GM19023 (cell line): ENCODE measurements at regions not wholly inside any gene's neighbourhood (a gene's known extent, or its start where the extent isn't known, plus 50 kb on each side); places are given as distances from the start of the nearest gene placed in this dataset.

Experiments used
- ATAC-seq: cut with Tn5 transposase; IDR thresholded peaks from one replicate; pipeline ENCODE4 v1.9.1; 2021; ENCODE audit warnings: mild to moderate bottlenecking, moderate library complexity; ENCODE audit not compliant: unreplicated experiment

DNA sequence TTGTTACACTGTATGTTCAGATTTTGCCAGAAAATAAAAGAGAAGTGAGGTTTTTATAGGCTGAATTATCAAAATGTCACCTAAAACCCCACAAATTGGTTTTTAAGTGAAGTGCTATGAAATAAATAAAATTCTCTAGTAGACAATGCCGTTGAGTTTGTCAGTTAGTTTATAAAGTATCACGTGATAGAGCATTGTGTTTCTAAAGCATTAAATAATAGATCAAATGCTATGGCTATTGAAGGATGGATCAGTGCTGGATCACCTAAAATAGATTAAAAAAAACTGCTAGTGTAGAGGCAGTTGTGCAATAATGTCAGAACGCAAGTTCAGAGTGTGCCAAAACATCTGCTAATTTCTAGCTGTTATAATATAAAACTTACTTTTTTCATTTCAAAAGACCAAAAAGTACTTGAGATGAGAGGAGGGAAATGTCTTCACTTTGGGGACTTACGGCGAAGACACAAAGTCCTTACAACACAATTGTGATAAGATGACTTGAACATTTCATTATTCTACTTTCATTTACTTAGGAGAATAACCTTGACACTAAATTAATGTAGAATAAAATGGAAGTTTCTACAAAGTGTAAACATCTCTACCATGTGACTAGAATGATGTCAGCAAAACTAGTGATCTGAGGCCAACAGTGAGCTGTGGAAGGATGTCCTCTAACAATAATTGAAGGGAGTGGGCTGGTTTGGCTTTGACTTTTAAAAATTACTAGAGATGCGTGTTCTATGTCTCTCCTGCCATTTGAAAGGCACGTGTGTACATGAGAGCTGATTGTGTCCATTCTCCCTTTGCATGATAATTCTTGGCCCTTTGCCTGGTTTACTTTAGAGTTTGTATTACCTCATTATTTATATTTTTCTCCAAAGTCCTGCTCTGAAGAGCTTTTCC lies 154.4 kb upstream of the PDE3A start:
- no peak for ATAC-seq

GRCh38 chr12:20220339-20220738 lies 148.0 kb upstream of the PDE3A start:
- ATAC-seq = no peak

- ATAC-seq = no peak
Measured at GRCh38 chr12:20232931-20233675, 135.2 kb upstream of the PDE3A start.

DNA sequence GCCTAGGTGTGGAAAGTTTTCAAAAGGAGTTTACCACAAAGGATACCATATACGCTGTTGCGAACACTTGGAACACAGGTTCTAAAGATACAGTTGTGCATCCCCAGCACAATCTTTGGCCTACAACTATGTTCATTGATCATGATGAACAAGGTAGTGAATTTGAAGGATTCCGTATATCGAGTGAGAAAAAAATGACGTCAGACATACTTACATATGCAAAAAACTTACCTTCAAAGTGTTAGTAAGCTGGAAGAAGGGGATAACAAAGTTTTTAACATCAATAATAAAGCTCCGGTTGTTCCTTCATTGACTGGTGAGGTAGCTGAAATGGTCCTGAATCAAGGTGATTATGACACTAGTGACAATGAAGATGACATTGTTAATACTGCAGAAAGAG lies 133.9 kb upstream of the PDE3A start:
- ATAC-seq = no peak

DNA sequence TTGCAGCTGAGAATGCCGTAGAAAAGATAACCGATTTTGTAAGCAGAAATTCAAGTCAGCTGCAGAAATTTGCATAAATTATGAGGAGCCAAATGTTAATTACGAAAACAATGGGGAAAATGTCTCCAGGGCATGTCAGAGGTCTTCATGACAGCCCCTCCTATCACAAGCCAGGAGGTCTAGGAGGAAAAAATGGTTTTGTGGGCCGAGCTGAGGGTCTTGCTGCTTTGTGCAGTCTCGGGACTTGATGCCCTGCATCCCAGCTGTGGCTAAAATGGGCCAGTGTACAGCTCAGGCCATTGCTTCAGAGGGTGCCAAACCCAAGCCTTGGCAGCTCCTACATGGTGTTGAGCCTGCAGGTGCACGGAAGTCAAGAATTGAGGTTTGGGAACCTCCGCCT lies 131.2 kb upstream of the PDE3A start:
- ATAC-seq = no peak

- no peak for ATAC-seq
Measured at GRCh38 chr12:20245491-20245890, 122.8 kb upstream of the PDE3A start.

DNA sequence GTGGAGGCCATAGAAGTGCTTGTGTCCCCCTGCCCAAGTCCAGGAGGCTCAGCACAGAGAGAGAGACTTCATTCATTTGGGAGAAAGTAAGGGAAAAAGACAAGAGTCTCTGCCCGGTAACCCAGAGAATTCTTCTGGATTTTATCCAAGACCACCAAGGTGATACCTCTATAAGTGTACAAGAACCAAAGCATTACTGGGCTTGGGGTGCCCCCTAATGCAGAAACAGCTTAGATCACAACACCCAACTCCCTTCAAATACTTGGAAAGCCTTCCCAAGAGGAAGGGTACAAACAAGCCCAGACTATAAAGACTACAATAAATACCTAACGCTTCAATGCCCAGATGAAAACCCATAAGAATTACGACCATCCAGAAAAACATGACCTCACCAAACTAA lies 119.7 kb upstream of the PDE3A start:
- no peak for ATAC-seq

DNA sequence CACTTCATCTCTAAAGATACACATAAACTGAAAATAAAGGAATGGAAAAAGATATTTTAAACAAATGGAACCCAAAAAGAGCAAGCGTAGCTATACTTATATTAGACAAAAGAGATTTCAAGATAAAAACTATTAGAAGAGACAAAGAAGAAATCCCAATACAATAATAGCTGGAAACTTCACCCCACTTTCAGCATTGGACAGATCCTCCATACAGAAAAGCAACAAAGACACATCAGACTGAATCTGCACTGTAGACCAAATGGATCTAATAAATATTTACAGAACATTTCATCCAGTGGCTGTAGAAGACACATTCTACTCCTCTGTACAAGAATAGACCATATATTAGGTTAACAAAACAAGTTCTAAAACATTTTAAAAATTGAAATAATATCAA lies 117.6 kb upstream of the PDE3A start:
- no peak for ATAC-seq

DNA sequence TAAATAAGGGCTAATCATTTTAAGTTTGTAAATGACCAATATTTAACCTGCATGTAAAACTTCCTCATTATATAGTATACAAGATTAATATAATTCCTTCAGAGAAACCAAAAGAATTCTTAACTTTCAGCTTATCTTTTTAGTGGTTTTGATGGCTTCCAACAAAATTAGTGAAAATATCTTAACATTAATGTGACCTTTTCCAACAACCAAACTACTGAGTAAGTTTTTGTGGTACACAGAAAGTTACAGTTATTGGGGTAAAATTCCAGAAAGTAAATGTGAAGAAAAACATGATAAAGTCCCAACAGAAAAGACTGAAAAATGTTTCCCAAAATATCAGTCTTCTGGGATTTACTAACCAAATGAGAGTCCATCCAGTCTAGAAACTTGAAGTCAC lies 111.0 kb upstream of the PDE3A start:
- ATAC-seq = no peak

GRCh38 chr12:20259786-20260185 lies 108.6 kb upstream of the PDE3A start:
- no peak for ATAC-seq

GRCh38 chr12:20260851-20261250 lies 107.5 kb upstream of the PDE3A start:
- no peak for ATAC-seq

- ATAC-seq = no peak
Measured at GRCh38 chr12:20262119-20262518, 106.2 kb upstream of the PDE3A start.

- ATAC-seq = no peak
Measured at GRCh38 chr12:20264026-20264425, 104.3 kb upstream of the PDE3A start.

- no peak for ATAC-seq
Measured at GRCh38 chr12:20264608-20265114, 103.7 kb upstream of the PDE3A start.

DNA sequence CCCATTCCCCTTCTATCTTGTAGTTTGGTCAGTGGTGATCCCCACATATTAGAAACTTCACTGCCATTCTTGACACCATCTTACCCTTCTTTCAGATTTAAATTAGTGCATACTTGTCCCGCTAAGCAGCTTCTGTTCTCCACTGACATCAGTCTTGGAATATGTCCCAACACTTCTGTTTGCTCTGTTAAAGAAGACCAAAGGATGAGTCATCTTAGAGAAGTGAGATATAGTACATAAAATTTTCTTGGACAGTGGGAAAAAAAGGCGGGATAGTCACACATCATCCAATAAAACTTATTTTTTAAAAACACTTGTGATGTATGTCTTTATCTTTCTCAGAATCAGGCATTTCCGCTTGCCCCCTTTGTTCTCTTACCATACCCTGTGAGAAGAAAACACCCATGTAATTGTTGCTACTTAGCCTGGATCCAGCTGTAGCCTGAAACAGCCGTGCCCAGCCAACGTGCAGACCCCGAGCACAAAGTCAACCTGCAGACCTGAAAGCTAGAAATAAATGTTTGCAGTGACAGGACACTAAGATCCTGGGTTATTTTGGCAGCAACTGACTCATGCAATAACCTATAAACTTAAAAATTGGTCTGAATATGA lies 100.1 kb upstream of the PDE3A start:
- no peak for ATAC-seq

GRCh38 chr12:20268771-20269170 lies 99.6 kb upstream of the PDE3A start:
- ATAC-seq = no peak

- no peak for ATAC-seq
Measured at GRCh38 chr12:20269337-20270067, 98.8 kb upstream of the PDE3A start.

GRCh38 chr12:20270557-20270956 lies 97.8 kb upstream of the PDE3A start:
- no peak for ATAC-seq

DNA sequence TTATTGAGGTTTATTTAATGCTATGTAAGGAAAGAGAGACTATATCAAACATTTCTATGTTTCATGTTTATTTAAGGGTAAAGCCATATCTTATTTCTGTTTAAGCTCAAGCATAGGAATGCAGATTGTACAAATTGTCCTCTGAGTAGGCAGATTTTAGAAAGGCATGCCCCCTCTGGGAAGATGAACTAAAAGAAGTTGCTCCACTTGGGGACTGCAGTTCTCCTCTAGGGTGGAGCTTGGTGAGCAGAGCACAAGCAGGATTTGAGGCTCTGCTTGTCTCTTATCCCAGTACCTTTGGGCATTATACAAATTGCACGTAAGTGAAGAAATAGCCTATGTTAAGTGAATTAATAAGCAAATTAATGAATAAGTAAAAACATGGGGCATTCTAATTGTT lies 96.2 kb upstream of the PDE3A start:
- ATAC-seq = no peak

- ATAC-seq = no peak
Measured at GRCh38 chr12:20272801-20273200, 95.5 kb upstream of the PDE3A start.

DNA sequence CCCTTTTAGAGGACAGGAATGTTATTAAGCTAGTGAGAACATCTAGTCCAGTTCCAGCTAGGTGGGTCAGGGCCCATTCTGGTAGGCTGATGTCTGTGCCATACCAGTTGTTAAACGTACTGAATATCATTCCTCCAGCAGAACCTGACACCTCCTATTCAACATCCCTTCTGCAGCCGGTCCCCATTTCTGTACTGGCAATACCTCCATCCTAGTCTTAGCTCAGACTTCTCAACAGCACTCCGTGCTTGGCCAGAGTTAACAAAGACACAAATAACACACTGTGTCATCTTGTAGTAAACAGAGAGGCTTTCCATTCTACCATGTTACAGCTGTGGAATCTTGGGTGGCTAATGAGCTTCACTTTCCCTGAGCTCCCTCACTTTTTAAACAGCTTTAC lies 94.3 kb upstream of the PDE3A start:
- ATAC-seq = no peak
